ENCODE measurements at regions not wholly inside any gene's neighbourhood (a gene's known extent, or its start where the extent isn't known, plus 50 kb on each side); places are given as distances from the start of the nearest gene placed in this dataset.

- FAIRE-seq: no peak
- DNase-seq (ENCODE audit: insufficient read length, low spot score): no peak
Measured at GRCh38 chr10:6746782-6747181, 166.7 kb upstream of the PRKCQ start.

GRCh38 chr10:6743291-6743849, 163.3 kb upstream of the PRKCQ start:
- no peak for FAIRE-seq
- DNase-seq (ENCODE audit: insufficient read length, low spot score): no peak

- no peak for FAIRE-seq
- no peak for DNase-seq (ENCODE audit: insufficient read length, low spot score)
Measured at GRCh38 chr10:6741541-6741941, 161.5 kb upstream of the PRKCQ start.

- no peak for DNase-seq (ENCODE audit: insufficient read length, low spot score)
- no peak for FAIRE-seq
Measured at GRCh38 chr10:6739530-6740174, 159.6 kb upstream of the PRKCQ start.

GRCh38 chr10:6738112-6738768, 158.2 kb upstream of the PRKCQ start:
- DNase-seq (ENCODE audit: insufficient read length, low spot score) (no peak), FAIRE-seq (no peak)

- DNase-seq (ENCODE audit: insufficient read length, low spot score): no peak
- no peak for FAIRE-seq
Measured at GRCh38 chr10:6737758-6738111, 157.7 kb upstream of the PRKCQ start.

GRCh38 chr10:6737080-6737641, 157.1 kb upstream of the PRKCQ start:
- DNase-seq (ENCODE audit: insufficient read length, low spot score) (no peak), FAIRE-seq (no peak)

- DNase-seq (ENCODE audit: insufficient read length, low spot score) (no peak), FAIRE-seq (no peak)
Measured at GRCh38 chr10:6734286-6734685, 154.2 kb upstream of the PRKCQ start.

GRCh38 chr10:6729861-6730344, 149.8 kb upstream of the PRKCQ start:
- DNase-seq (ENCODE audit: insufficient read length, low spot score) (no peak), FAIRE-seq (no peak)

GRCh38 chr10:6729071-6729774, 149.1 kb upstream of the PRKCQ start:
- no peak for FAIRE-seq
- no peak for DNase-seq (ENCODE audit: insufficient read length, low spot score)

GRCh38 chr10:6726924-6727323, 146.8 kb upstream of the PRKCQ start:
- FAIRE-seq (no peak), DNase-seq (ENCODE audit: insufficient read length, low spot score) (no peak)

GRCh38 chr10:6722616-6723004, 142.5 kb upstream of the PRKCQ start:
- FAIRE-seq (no peak), DNase-seq (ENCODE audit: insufficient read length, low spot score) (no peak)

GRCh38 chr10:6721964-6722615, 142.0 kb upstream of the PRKCQ start:
- DNase-seq (ENCODE audit: insufficient read length, low spot score) (no peak), FAIRE-seq (no peak)

- DNase-seq (ENCODE audit: insufficient read length, low spot score) (no peak), FAIRE-seq (no peak)
Measured at GRCh38 chr10:6721480-6721879, 141.4 kb upstream of the PRKCQ start.

- no peak for DNase-seq (ENCODE audit: insufficient read length, low spot score)
- FAIRE-seq: no peak
Measured at GRCh38 chr10:6719561-6719960, 139.5 kb upstream of the PRKCQ start.

- no peak for DNase-seq (ENCODE audit: insufficient read length, low spot score)
- no peak for FAIRE-seq
Measured at GRCh38 chr10:6718550-6718949, 138.5 kb upstream of the PRKCQ start.

- FAIRE-seq: no peak
- DNase-seq (ENCODE audit: insufficient read length, low spot score): no peak
Measured at GRCh38 chr10:6716516-6716915, 136.4 kb upstream of the PRKCQ start.

GRCh38 chr10:6713716-6714115, 133.6 kb upstream of the PRKCQ start:
- FAIRE-seq: no peak
- DNase-seq (ENCODE audit: insufficient read length, low spot score): no peak

GRCh38 chr10:6713120-6713519, 133.0 kb upstream of the PRKCQ start:
- no peak for FAIRE-seq
- no peak for DNase-seq (ENCODE audit: insufficient read length, low spot score)

- FAIRE-seq: no peak
Measured at GRCh38 chr10:6711881-6712280, 131.8 kb upstream of the PRKCQ start.

GRCh38 chr10:6711408-6711841, 131.3 kb upstream of the PRKCQ start:
- FAIRE-seq (no peak), DNase-seq (ENCODE audit: insufficient read length, low spot score) (no peak)

More at GRCh38 chr10:6711881-6712280, 131.8 kb upstream of the PRKCQ start:
- DNase-seq (ENCODE audit: insufficient read length, low spot score): no peak
